ENCODE measurements at regions not wholly inside any gene's neighbourhood (a gene's known extent, or its start where the extent isn't known, plus 50 kb on each side); places are given as distances from the start of the nearest gene placed in this dataset.
A peak's percentile ranks its signal among the peaks of the same experiment; 100 is the strongest.
"Not testable (repeated sequence)": the region's sequence is repeated elsewhere in the genome, so short reads cannot be mapped to it uniquely, and the experiment has no call there.

DNA sequence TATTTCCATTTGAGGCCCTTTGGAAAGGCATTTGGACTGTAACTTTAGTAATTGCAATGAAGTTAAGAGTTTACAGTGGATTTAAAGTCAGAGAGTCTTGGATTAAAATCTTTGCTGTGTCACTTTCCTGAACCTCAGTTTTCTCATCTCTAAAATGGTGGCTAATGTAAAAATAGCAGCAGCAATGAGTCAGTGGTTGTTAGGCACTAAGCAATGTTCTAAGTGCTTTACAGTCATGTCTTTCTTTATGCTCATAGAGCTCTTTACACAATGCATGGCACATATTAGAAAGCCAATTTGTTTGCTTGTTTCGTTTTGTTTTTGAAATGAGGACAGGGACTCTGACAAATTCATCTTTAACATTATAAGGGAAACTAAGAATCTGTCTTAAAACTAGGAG, 222.7 kb upstream of the DNAJC19 start:
- H4K20me1 ChIP-seq (ENCODE audit: insufficient read depth): no peaks in the 10 kb centered on the region

DNA sequence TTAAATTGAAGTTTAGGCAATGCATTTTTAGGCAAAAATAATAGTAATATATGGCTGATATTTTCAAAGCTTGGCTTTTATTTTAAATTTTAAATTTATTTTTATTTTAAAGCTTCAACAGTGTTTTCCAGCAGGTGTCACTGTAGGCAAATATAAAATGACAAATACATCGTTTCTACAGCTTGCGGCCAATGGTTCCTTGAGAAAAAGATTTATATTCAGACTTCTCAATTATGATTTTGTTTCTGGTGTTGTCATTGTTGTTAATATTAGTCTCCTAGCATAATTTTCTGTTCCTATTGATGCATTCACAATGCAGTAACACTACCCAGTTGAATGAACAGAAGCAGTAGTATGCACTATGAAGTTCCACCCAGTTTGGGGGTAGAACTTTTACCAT, 220.7 kb upstream of the DNAJC19 start:
- no peaks in the 10 kb centered on the region for H3F3A ChIP-seq (ENCODE audit: insufficient read depth)
- no peaks in the 10 kb centered on the region for H4K20me1 ChIP-seq (ENCODE audit: insufficient read depth)
- no peak overlapping the region for H3K27ac ChIP-seq
- 4 to 5% methylated on average over 2 of the region's 2 CpGs for WGBS, 2 experiments (ENCODE audit: low coverage in 1 of 2, low lambda C conversion rate in 2 of 2, missing lambda C conversion rate in 2 of 2)
- no peak overlapping the region for H3K4me2 ChIP-seq (ENCODE audit: unreplicated experiment)
- H3K4me3 ChIP-seq: no peak overlapping the region
- H3K9ac ChIP-seq: no peak overlapping the region
- in situ Hi-C loops (cut with MboI): no loop called here
- no peak for TF ChIP-seq EZH2 (IDR thresholded peaks at IDR 0.05; ENCODE audit: insufficient read depth, poor library complexity, severe bottlenecking)
- TF ChIP-seq EZH2phosphoT487 (IDR thresholded peaks at IDR 0.05; ENCODE audit: insufficient read depth, low read depth): no peak
- no peaks in the 10 kb centered on the region for H3K36me3 ChIP-seq (ENCODE audit: low read depth)
- no peaks in the 10 kb centered on the region for H3K9me3 ChIP-seq (ENCODE audit: low read depth)
- no peaks in the 10 kb centered on the region for H3K27me3 ChIP-seq (replicated peaks; ENCODE audit: insufficient read depth)
- H2AFZ ChIP-seq: no peak overlapping the region
- no peaks in the 10 kb centered on the region for H3K9me2 ChIP-seq (ENCODE audit: insufficient read depth)
- no peaks in the 10 kb centered on the region for H3K79me2 ChIP-seq (ENCODE audit: insufficient read depth)
- DNase-seq: peak; percentile 44
- no peaks in the 10 kb centered on the region for H3K4me1 ChIP-seq (ENCODE audit: insufficient read depth)

More for the DNA sequence above, 222.7 kb upstream of the DNAJC19 start:
- DNase-seq: peak; percentile 3
- no peaks in the 10 kb centered on the region for H3K4me1 ChIP-seq (ENCODE audit: insufficient read depth)
- H3K4me2 ChIP-seq (ENCODE audit: unreplicated experiment): no peak overlapping the region
- H3K9me2 ChIP-seq (ENCODE audit: insufficient read depth): no peaks in the 10 kb centered on the region
- no peak overlapping the region for H3K27ac ChIP-seq
- in situ Hi-C loops (cut with MboI): no loop called here
- 36 to 41% methylated on average over 1 of the region's 1 CpG for WGBS, 2 experiments (ENCODE audit: low coverage in 1 of 2, low lambda C conversion rate in 2 of 2, missing lambda C conversion rate in 2 of 2)
- H3K4me3 ChIP-seq: no peak overlapping the region
- H3K27me3 ChIP-seq (replicated peaks; ENCODE audit: insufficient read depth): no peaks in the 10 kb centered on the region
- H3K36me3 ChIP-seq (ENCODE audit: low read depth): no peaks in the 10 kb centered on the region
- no peak overlapping the region for H2AFZ ChIP-seq
- no peaks in the 10 kb centered on the region for H3K9me3 ChIP-seq (ENCODE audit: low read depth)
- H3F3A ChIP-seq (ENCODE audit: insufficient read depth): no peaks in the 10 kb centered on the region
- H3K9ac ChIP-seq: no peak overlapping the region
- TF ChIP-seq EZH2phosphoT487 (IDR thresholded peaks at IDR 0.05; ENCODE audit: insufficient read depth, low read depth): no peak
- no peak for TF ChIP-seq EZH2 (IDR thresholded peaks at IDR 0.05; ENCODE audit: insufficient read depth, poor library complexity, severe bottlenecking)
- no peaks in the 10 kb centered on the region for H3K79me2 ChIP-seq (ENCODE audit: insufficient read depth)

DNA sequence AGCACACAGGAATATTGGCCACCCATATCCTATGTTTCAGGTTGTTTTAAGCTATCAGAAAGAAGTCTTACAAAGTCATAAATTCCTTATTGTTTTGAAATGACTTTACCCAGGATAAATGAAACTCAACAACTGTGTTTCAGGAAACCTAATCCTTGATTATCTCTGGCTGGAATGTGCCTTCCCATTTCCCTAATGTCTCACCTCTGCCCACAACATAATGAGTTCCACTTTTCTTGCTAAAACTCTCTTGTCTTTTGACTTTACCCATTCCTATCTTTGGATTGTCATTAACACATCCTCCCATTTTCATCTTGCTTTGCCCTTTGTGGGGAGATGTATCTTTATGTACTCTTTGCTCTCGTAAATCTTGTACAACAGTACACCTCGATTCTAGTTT, 200.0 kb upstream of the DNAJC19 start:
- H3F3A ChIP-seq (ENCODE audit: insufficient read depth): no peaks in the 10 kb centered on the region
- WGBS, 2 experiments (ENCODE audit: low coverage in 1 of 2, low lambda C conversion rate in 2 of 2, missing lambda C conversion rate in 2 of 2): 16% methylated on average over 2 of the region's 2 CpGs
- no peak overlapping the region for H2AFZ ChIP-seq
- no peak overlapping the region for H3K4me3 ChIP-seq
- H3K4me1 ChIP-seq (ENCODE audit: insufficient read depth): no peaks in the 10 kb centered on the region
- H3K9ac ChIP-seq: no peak overlapping the region
- no peaks in the 10 kb centered on the region for H3K9me3 ChIP-seq (ENCODE audit: low read depth)
- no peaks in the 10 kb centered on the region for H4K20me1 ChIP-seq (ENCODE audit: insufficient read depth)
- H3K79me2 ChIP-seq (ENCODE audit: insufficient read depth): no peaks in the 10 kb centered on the region
- no peak overlapping the region for H3K4me2 ChIP-seq (ENCODE audit: unreplicated experiment)
- no peaks in the 10 kb centered on the region for H3K36me3 ChIP-seq (ENCODE audit: low read depth)
- TF ChIP-seq EZH2phosphoT487 (IDR thresholded peaks at IDR 0.05; ENCODE audit: insufficient read depth, low read depth) (no peak), EZH2 (IDR thresholded peaks at IDR 0.05; ENCODE audit: insufficient read depth, poor library complexity, severe bottlenecking) (no peak)
- H3K27me3 ChIP-seq (replicated peaks; ENCODE audit: insufficient read depth): no peaks in the 10 kb centered on the region
- H3K9me2 ChIP-seq (ENCODE audit: insufficient read depth): no peaks in the 10 kb centered on the region
- no peak for DNase-seq
- H3K27ac ChIP-seq: no peak overlapping the region
- in situ Hi-C loops (cut with MboI): no loop called here

- WGBS, 2 experiments (ENCODE audit: low coverage in 1 of 2, low lambda C conversion rate in 2 of 2, missing lambda C conversion rate in 2 of 2): 70 to 73% methylated on average over 1 of the region's 1 CpG
- H3K4me2 ChIP-seq (ENCODE audit: unreplicated experiment): no peak overlapping the region
- H3K27ac ChIP-seq: no peak overlapping the region
- no peaks in the 10 kb centered on the region for H3K9me2 ChIP-seq (ENCODE audit: insufficient read depth)
- no peak for DNase-seq
- no peaks in the 10 kb centered on the region for H3K27me3 ChIP-seq (replicated peaks; ENCODE audit: insufficient read depth)
- H3K9me3 ChIP-seq (ENCODE audit: low read depth): no peaks in the 10 kb centered on the region
- no peaks in the 10 kb centered on the region for H3K4me1 ChIP-seq (ENCODE audit: insufficient read depth)
- H2AFZ ChIP-seq: no peak overlapping the region
- in situ Hi-C loops (cut with MboI): no loop called here
- no peak overlapping the region for H3K9ac ChIP-seq
- H3F3A ChIP-seq (ENCODE audit: insufficient read depth): no peaks in the 10 kb centered on the region
- TF ChIP-seq EZH2phosphoT487 (IDR thresholded peaks at IDR 0.05; ENCODE audit: insufficient read depth, low read depth) (no peak), EZH2 (IDR thresholded peaks at IDR 0.05; ENCODE audit: insufficient read depth, poor library complexity, severe bottlenecking) (no peak)
- no peaks in the 10 kb centered on the region for H3K36me3 ChIP-seq (ENCODE audit: low read depth)
- H3K79me2 ChIP-seq (ENCODE audit: insufficient read depth): no peaks in the 10 kb centered on the region
- H4K20me1 ChIP-seq (ENCODE audit: insufficient read depth): no peaks in the 10 kb centered on the region
- H3K4me3 ChIP-seq: no peak overlapping the region
These were observed 194.2 kb upstream of the DNAJC19 start for GRCh38 chr3:181183764-181184163.

- H3K4me3 ChIP-seq; H3K9me2 ChIP-seq (ENCODE audit: insufficient read depth); H3K79me2 ChIP-seq (ENCODE audit: insufficient read depth); H3K27me3 ChIP-seq (replicated peaks; ENCODE audit: insufficient read depth); H3K4me2 ChIP-seq (ENCODE audit: unreplicated experiment); H3K27ac ChIP-seq; H3K9me3 ChIP-seq (ENCODE audit: low read depth); DNase-seq; in situ Hi-C loops (cut with MboI); H2AFZ ChIP-seq; H3K9ac ChIP-seq; H3F3A ChIP-seq (ENCODE audit: insufficient read depth); H3K36me3 ChIP-seq (ENCODE audit: low read depth); H3K4me1 ChIP-seq (ENCODE audit: insufficient read depth); H4K20me1 ChIP-seq (ENCODE audit: insufficient read depth): not testable (repeated sequence)
- 49 to 78% methylated on average over 6 to 20 of the region's 22 CpGs for WGBS, 2 experiments (ENCODE audit: low coverage in 1 of 2, low lambda C conversion rate in 2 of 2, missing lambda C conversion rate in 2 of 2)
These were observed 193.5 kb upstream of the DNAJC19 start for GRCh38 chr3:181183057-181183456.
